ENCODE measurements at regions not wholly inside any gene's neighbourhood (a gene's known extent, or its start where the extent isn't known, plus 50 kb on each side); places are given as distances from the start of the nearest gene placed in this dataset.
A peak's percentile ranks its signal among the peaks of the same experiment; 100 is the strongest.
"Not testable (repeated sequence)": the region's sequence is repeated elsewhere in the genome, so short reads cannot be mapped to it uniquely, and the experiment has no call there.

DNA sequence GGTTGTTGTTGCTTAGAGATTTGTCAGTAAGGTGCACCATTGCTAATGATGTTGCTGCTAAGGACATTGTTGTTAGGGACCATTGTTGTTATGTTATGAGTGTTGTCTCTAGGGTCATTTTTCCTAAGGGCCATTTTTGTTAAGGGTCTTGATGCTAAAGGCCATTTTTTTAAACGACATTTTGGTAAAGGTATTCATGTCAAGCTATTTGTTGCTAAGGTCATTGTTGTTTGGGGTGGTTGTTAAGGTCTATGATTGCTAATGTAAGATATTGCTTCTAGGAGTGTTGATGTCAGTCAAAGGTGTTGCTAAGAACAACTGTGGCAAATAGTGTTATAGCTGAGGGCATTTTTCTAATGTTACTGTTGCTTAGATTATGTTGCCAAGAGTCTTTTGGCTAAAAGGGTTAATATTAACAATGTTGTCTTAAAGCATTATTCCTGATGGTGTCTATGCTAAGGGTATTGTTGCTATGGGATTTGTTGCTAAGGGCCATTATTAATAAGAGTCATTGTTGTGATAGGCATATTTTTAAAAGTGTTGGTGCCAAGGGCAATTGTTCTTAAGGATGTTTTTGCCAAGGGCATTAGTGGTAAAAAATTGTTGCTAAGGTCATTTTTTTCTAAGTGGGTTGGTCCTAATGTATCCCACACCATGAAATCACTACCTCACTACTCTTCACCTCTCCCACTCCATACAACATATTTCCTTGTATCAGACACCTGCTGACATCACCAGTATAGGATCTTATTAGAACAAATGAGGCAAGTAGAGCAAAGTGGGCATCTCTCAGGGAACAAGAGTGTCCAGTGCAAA, 56.2 kb downstream of the SPATA31A6 start:
- intact Hi-C loops (cut with DNase I); DNase-seq: not testable (repeated sequence)

GRCh38 chr9:42240261-42240579, 56.8 kb downstream of the SPATA31A6 start:
- H3K4me3 ChIP-seq; DNase-seq; H3K4me1 ChIP-seq; H3K9ac ChIP-seq (ENCODE audit: low read depth in 2 of 2, low read length in 2 of 2); H3K9me3 ChIP-seq; H3K27ac ChIP-seq; H3K27me3 ChIP-seq; intact Hi-C loops (cut with DNase I); H3K36me3 ChIP-seq: not testable (repeated sequence)

More for the DNA sequence above, 56.2 kb downstream of the SPATA31A6 start:
- not testable (repeated sequence) for H3K4me1 ChIP-seq; H3K9me3 ChIP-seq; H3K36me3 ChIP-seq; H3K9ac ChIP-seq (ENCODE audit: low read depth in 2 of 2, low read length in 2 of 2); H3K27ac ChIP-seq; H3K4me3 ChIP-seq; H3K27me3 ChIP-seq

GRCh38 chr9:42243211-42243610, 59.8 kb downstream of the SPATA31A6 start:
- H3K36me3 ChIP-seq; H3K27me3 ChIP-seq; DNase-seq; H3K4me3 ChIP-seq; H3K9me3 ChIP-seq; H3K27ac ChIP-seq; H3K9ac ChIP-seq (ENCODE audit: low read depth in 2 of 2, low read length in 2 of 2); H3K4me1 ChIP-seq; intact Hi-C loops (cut with DNase I): not testable (repeated sequence)

- H3K36me3 ChIP-seq; H3K27ac ChIP-seq; H3K9ac ChIP-seq (ENCODE audit: low read depth in 2 of 2, low read length in 2 of 2); H3K9me3 ChIP-seq; H3K27me3 ChIP-seq; H3K4me3 ChIP-seq; H3K4me1 ChIP-seq; DNase-seq; intact Hi-C loops (cut with DNase I): not testable (repeated sequence)
Measured at GRCh38 chr9:42243822-42244221, 60.4 kb downstream of the SPATA31A6 start.

DNA sequence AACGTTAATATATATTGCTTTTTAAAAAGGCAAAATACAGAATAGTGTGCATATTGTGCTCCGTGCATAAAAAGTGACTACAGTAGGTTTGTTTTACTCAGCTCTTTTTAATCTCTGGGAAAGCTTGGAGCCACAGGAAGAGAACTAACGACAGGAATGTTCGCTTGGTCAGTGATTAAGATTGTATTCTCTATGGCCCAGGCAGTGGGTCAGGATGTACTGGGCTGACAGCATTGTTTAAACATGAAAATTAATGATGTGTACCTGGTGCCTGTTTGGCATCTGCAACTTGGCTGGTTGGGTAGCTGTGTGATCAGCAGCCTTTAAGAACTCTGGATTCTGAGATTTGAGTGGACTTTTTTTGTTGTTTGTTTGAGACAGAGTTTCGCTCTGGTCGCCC, 85.3 kb downstream of the SPATA31A6 start:
- H3K9ac ChIP-seq (ENCODE audit: low read depth in 2 of 2, low read length in 2 of 2); intact Hi-C loops (cut with DNase I); DNase-seq; H3K4me3 ChIP-seq; H3K36me3 ChIP-seq; H3K4me1 ChIP-seq; H3K27ac ChIP-seq; H3K27me3 ChIP-seq; H3K9me3 ChIP-seq: not testable (repeated sequence)

- H3K27ac ChIP-seq; H3K9ac ChIP-seq (ENCODE audit: low read depth in 2 of 2, low read length in 2 of 2); intact Hi-C loops (cut with DNase I); DNase-seq; H3K36me3 ChIP-seq; H3K27me3 ChIP-seq; H3K4me3 ChIP-seq; H3K4me1 ChIP-seq; H3K9me3 ChIP-seq: not testable (repeated sequence)
Measured at GRCh38 chr9:42269171-42269570, 85.7 kb downstream of the SPATA31A6 start.

GRCh38 chr9:42273191-42273590, 89.7 kb downstream of the SPATA31A6 start:
- H3K27ac ChIP-seq; H3K4me1 ChIP-seq; H3K4me3 ChIP-seq; intact Hi-C loops (cut with DNase I); H3K27me3 ChIP-seq; H3K9ac ChIP-seq (ENCODE audit: low read depth in 2 of 2, low read length in 2 of 2); H3K9me3 ChIP-seq; DNase-seq; H3K36me3 ChIP-seq: not testable (repeated sequence)

- no peak overlapping the region for H3K27ac ChIP-seq
- intact Hi-C loops (cut with DNase I) = no loop called here
- TF ChIP-seq, protein P1, sequence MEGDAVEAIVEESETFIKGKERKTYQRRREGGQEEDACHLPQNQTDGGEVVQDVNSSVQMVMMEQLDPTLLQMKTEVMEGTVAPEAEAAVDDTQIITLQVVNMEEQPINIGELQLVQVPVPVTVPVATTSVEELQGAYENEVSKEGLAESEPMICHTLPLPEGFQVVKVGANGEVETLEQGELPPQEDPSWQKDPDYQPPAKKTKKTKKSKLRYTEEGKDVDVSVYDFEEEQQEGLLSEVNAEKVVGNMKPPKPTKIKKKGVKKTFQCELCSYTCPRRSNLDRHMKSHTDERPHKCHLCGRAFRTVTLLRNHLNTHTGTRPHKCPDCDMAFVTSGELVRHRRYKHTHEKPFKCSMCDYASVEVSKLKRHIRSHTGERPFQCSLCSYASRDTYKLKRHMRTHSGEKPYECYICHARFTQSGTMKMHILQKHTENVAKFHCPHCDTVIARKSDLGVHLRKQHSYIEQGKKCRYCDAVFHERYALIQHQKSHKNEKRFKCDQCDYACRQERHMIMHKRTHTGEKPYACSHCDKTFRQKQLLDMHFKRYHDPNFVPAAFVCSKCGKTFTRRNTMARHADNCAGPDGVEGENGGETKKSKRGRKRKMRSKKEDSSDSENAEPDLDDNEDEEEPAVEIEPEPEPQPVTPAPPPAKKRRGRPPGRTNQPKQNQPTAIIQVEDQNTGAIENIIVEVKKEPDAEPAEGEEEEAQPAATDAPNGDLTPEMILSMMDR (IDR thresholded peaks at IDR 0.05) = no peak
- no peaks in the 10 kb centered on the region for H3K4me1 ChIP-seq
- DNase-seq = no peak
- H3K36me3 ChIP-seq = no peaks in the 10 kb centered on the region
- H3K4me3 ChIP-seq = no peak overlapping the region
- H3K27me3 ChIP-seq = no peaks in the 10 kb centered on the region
- H3K9ac ChIP-seq (ENCODE audit: low read depth in 2 of 2, low read length in 2 of 2) = no peak overlapping the region
- H3K9me3 ChIP-seq = no peaks in the 10 kb centered on the region
Measured at GRCh38 chr9:42275141-42275540, 91.7 kb downstream of the SPATA31A6 start.

GRCh38 chr9:42282531-42283178, 99.2 kb downstream of the SPATA31A6 start:
- H3K9ac ChIP-seq (ENCODE audit: low read depth in 2 of 2, low read length in 2 of 2); H3K36me3 ChIP-seq; H3K27me3 ChIP-seq; H3K4me3 ChIP-seq; H3K4me1 ChIP-seq; intact Hi-C loops (cut with DNase I); H3K9me3 ChIP-seq; H3K27ac ChIP-seq: not testable (repeated sequence)
- DNase-seq = peak; percentile 57

GRCh38 chr9:42283179-42283543, 99.7 kb downstream of the SPATA31A6 start:
- H3K27ac ChIP-seq; H3K9me3 ChIP-seq; DNase-seq; H3K36me3 ChIP-seq; intact Hi-C loops (cut with DNase I); H3K27me3 ChIP-seq; H3K4me3 ChIP-seq; H3K4me1 ChIP-seq; H3K9ac ChIP-seq (ENCODE audit: low read depth in 2 of 2, low read length in 2 of 2): not testable (repeated sequence)

GRCh38 chr9:42286145-42286845, 102.8 kb downstream of the SPATA31A6 start:
- H3K9me3 ChIP-seq; DNase-seq; H3K9ac ChIP-seq (ENCODE audit: low read depth in 2 of 2, low read length in 2 of 2); intact Hi-C loops (cut with DNase I); H3K36me3 ChIP-seq; H3K27ac ChIP-seq; H3K27me3 ChIP-seq; H3K4me3 ChIP-seq; H3K4me1 ChIP-seq: not testable (repeated sequence)

DNA sequence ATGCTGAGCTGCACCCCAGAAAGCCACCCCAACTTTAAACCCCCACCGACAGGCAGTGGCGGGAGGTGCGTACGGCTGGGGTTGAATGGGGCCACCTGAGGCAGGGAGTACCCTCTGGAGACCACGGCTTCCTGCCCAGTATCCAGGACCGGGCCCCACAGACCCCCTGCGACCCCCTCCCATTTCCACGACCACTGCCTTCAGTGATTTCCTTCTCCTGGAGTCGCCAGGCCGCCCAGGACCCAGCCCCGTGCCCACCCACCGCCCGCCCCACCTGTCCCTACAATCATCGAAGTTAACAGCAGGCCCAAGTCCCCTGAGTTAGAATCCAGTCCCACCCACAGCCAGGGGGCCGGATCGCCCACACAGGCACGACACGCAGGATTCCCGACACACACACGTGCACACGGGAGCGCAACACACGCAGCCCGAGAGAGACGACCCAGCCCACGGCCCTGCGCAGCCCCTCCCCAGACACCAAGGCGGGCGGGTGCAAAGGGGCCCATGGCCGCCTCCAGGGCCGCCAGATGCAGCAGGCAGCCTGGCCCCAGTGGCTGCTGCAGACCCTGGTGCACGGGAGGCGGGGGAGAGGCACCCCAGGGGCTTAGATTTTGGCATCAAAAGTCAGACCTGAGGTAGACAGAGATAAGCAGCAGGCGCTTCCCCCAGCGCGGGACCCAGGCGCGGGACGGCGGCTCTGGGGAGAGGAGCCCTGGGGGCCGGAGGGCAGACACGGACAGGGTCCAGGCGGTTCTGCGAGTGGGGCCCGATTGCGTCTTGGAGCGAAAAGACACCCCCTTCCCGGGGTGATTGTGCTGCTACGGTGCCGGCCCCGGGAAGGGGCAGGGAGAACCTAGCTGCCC, 104.8 kb downstream of the SPATA31A6 start:
- H3K9ac ChIP-seq (ENCODE audit: low read depth in 2 of 2, low read length in 2 of 2); H3K4me1 ChIP-seq; DNase-seq; H3K27ac ChIP-seq; H3K4me3 ChIP-seq; H3K9me3 ChIP-seq; H3K27me3 ChIP-seq; intact Hi-C loops (cut with DNase I); H3K36me3 ChIP-seq: not testable (repeated sequence)

All from colonic mucosa (tissue), 4 donors.